ENCODE measurements at regions not wholly inside any gene's neighbourhood (a gene's known extent, or its start where the extent isn't known, plus 50 kb on each side); places are given as distances from the start of the nearest gene placed in this dataset.
"Not testable (repeated sequence)": the region's sequence is repeated elsewhere in the genome, so short reads cannot be mapped to it uniquely, and the experiment has no call there.

GRCh38 chr22:22193923-22194322 lies 50.7 kb upstream of the VPREB1 start:
- intact Hi-C loops (cut with DNase I) = no loop called here
- ATAC-seq = no peak
- H3K27ac ChIP-seq = no peak overlapping the region
- no peak for DNase-seq
- H3K4me1 ChIP-seq = no peaks in the 10 kb centered on the region
- no peak for TF ChIP-seq CTCF (IDR thresholded peaks at IDR 0.05)
- no peaks in the 10 kb centered on the region for H3K9me3 ChIP-seq
- peaks cover 19% of the 10 kb centered on the region for H3K27me3 ChIP-seq (ENCODE audit: low read depth)
- no peak overlapping the region for H3K4me3 ChIP-seq
- H3K36me3 ChIP-seq = no peaks in the 10 kb centered on the region

GRCh38 chr22:22193462-22193861 lies 51.1 kb upstream of the VPREB1 start:
- DNase-seq; intact Hi-C loops (cut with DNase I); H3K4me1 ChIP-seq; H3K36me3 ChIP-seq; ATAC-seq; H3K27ac ChIP-seq; H3K4me3 ChIP-seq; H3K9me3 ChIP-seq: not testable (repeated sequence)
- peaks cover 15% of the 10 kb centered on the region for H3K27me3 ChIP-seq (ENCODE audit: low read depth)

GRCh38 chr22:22193006-22193405 lies 51.6 kb upstream of the VPREB1 start:
- not testable (repeated sequence) for ATAC-seq, DNase-seq

GRCh38 chr22:22189796-22190195 lies 54.8 kb upstream of the VPREB1 start:
- H3K36me3 ChIP-seq; DNase-seq; intact Hi-C loops (cut with DNase I); H3K27ac ChIP-seq; H3K27me3 ChIP-seq (ENCODE audit: low read depth); ATAC-seq; H3K4me3 ChIP-seq; H3K4me1 ChIP-seq; H3K9me3 ChIP-seq: not testable (repeated sequence)

More at GRCh38 chr22:22193006-22193405, 51.6 kb upstream of the VPREB1 start:
- H3K4me3 ChIP-seq; H3K9me3 ChIP-seq; H3K4me1 ChIP-seq; H3K27ac ChIP-seq; H3K36me3 ChIP-seq; intact Hi-C loops (cut with DNase I): not testable (repeated sequence)
- H3K27me3 ChIP-seq (ENCODE audit: low read depth) = peaks cover 14% of the 10 kb centered on the region

- H3K4me1 ChIP-seq; DNase-seq; H3K27ac ChIP-seq; ATAC-seq; H3K27me3 ChIP-seq (ENCODE audit: low read depth); intact Hi-C loops (cut with DNase I); H3K4me3 ChIP-seq; H3K9me3 ChIP-seq; H3K36me3 ChIP-seq: not testable (repeated sequence)
Observed at GRCh38 chr22:22187863-22188262, 56.7 kb upstream of the VPREB1 start.

GRCh38 chr22:22187299-22187698 lies 57.3 kb upstream of the VPREB1 start:
- intact Hi-C loops (cut with DNase I) = no loop called here
- no peak overlapping the region for H3K4me3 ChIP-seq

GRCh38 chr22:22185844-22186499 lies 58.6 kb upstream of the VPREB1 start:
- DNase-seq (no peak), ATAC-seq (no peak)
- H3K4me1 ChIP-seq = no peaks in the 10 kb centered on the region
- intact Hi-C loops (cut with DNase I) = no loop called here
- H3K27me3 ChIP-seq (ENCODE audit: low read depth) = peaks cover 3% of the 10 kb centered on the region
- no peaks in the 10 kb centered on the region for H3K9me3 ChIP-seq
- H3K4me3 ChIP-seq = no peak overlapping the region
- no peaks in the 10 kb centered on the region for H3K36me3 ChIP-seq
- TF ChIP-seq CTCF (IDR thresholded peaks at IDR 0.05) = no peak
- H3K27ac ChIP-seq = no peak overlapping the region

More at GRCh38 chr22:22187299-22187698, 57.3 kb upstream of the VPREB1 start:
- Histone ChIP-seq H3K4me1 (no peaks in the 10 kb centered on the region), H3K36me3 (no peaks in the 10 kb centered on the region), H3K27ac (no peak overlapping the region), H3K9me3 (no peaks in the 10 kb centered on the region), H3K27me3 (ENCODE audit: low read depth) (peaks cover 3% of the 10 kb centered on the region)
- ATAC-seq = no peak
- TF ChIP-seq CTCF (IDR thresholded peaks at IDR 0.05) = no peak
- DNase-seq = no peak
